DMS153 (cell line): ENCODE measurements at regions not wholly inside any gene's neighbourhood (a gene's known extent, or its start where the extent isn't known, plus 50 kb on each side); places are given as distances from the start of the nearest gene placed in this dataset.
"Not testable (repeated sequence)": the region's sequence is repeated elsewhere in the genome, so short reads cannot be mapped to it uniquely, and the experiment has no call there.

Source experiments
- DNase-seq: peaks from one replicate; lab custom pipeline; 2025; lab: John Stamatoyannopoulos, UW

- DNase-seq: no peak
These were observed 560.4 kb downstream of the ETNK1 start for GRCh38 chr12:23185346-23185745.

GRCh38 chr12:23186950-23187349, 562.0 kb downstream of the ETNK1 start:
- no peak for DNase-seq

DNA sequence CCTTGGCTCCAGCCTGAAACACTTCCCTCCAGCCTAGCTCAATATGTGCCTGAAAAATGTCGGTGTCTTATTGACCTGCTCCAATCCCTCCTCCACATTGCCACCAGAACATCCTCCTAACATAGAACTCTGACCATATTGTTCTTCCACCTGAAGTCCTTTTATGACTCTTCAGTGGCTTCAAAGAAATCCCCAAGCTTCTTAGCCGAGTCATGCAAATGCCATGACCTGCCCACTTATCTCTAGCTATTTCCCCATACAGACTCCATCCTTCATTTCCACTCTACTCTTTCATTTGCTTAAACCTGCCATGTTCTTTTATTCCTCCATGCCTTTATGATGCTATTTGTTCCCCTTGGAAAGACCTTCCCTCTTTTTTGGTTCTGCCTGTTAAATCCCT, 568.6 kb downstream of the ETNK1 start:
- DNase-seq: no peak

- DNase-seq: no peak
These were observed 572.3 kb downstream of the ETNK1 start for GRCh38 chr12:23197266-23197665.

- no peak for DNase-seq
These were observed 577.8 kb downstream of the ETNK1 start for GRCh38 chr12:23202728-23203127.

DNA sequence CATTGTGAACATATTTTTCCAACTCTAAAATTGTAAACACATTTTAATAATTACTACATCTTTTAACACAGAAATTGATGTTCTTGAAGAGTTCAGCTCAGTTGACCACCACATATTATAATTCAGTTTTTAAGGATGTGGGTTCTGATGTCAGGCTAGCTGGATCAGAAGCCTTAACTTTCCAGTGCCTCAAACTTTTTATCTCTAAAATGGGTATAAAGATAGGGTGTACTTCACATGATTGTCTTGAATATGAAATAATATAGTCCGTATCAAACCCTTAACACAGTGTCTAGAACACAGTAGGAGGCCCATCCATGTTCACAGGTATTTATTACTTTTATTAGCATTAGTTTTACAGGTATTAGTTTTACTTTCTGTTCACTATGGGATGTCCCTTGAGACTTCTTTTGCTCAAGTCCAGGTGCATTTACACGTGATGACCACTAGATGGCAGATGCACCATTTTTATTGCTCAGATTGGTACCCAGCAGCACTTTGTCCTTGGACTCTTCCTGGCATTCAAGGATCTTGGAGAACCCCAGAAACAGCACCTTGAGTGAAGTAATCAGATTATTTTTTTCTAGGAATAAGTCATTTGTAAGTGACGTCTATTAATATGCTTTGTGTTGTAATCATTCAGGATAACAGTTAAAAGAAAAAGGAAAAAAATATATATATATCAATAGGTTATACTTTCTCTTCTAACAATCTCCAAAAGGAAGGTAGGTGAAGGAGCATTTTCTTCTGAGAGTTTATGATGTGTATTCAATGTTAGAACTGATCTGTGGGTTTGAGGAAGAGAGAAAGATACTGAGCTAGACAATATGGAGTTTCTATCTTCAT, 580.2 kb downstream of the ETNK1 start:
- DNase-seq: peak; percentile 40

- no peak for DNase-seq
These were observed 584.8 kb downstream of the ETNK1 start for GRCh38 chr12:23209793-23210192.

DNA sequence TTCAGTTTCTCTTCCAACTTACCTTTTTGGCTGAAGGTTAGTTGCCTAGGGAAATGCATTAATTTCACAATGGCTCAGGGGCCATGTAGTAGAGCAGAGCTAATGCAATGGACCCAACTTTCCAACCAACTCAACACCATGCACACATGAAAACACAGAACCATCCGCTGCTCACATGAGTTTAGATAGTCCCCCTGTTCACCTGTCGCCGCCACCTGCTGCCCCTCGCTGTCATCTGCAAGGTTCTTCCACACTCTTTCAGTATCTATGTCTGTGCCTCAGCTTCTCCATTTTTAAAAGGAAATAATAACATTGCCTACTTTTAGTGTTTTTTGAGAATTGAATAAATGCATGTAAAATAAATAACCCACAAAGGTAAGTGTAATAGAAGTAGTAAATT, 585.6 kb downstream of the ETNK1 start:
- DNase-seq: no peak

DNA sequence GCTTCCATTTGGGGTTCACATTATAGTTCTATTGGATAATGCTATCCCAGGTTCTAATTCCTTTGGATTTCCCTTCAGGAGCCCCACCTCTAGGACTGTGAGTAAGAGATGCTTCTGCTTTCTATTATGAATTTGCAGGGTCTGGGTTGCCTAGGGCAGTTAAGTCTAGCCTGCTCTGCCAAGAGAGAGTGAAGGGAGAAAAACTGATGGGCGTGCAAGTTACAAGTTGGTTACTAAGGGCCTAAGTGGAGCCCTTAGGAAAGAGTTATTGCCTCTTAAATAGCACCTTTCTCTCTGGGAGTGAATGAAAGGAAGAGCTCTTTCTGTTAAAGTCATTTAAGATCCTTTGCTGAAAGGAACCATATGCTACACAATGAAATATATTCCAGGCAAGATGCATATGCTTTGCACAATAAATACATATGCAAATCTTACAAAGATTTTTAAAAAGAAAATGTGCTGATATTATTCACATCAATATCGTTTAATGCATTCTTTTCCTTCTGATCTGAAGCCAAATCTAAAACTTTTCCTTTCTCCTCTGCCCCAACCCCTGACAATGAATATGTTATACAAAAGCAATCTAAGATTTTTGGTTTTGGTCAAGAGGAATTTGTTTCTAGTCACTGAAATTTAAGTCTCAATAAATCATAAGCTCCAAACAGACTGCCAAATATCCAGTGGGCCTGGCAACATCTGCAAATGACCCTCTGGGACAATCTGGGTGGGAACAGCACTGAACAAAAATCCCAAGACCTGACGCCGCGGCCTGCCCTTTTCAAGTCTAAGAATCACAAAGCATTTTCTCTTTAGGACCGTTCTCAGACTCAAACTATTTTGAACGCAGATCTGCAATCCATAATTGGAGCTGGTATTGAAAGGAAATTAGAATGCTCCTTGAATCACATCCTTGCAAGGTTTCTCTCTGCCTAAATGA, 586.7 kb downstream of the ETNK1 start:
- DNase-seq: no peak

GRCh38 chr12:23217158-23217557, 592.2 kb downstream of the ETNK1 start:
- DNase-seq: no peak

DNA sequence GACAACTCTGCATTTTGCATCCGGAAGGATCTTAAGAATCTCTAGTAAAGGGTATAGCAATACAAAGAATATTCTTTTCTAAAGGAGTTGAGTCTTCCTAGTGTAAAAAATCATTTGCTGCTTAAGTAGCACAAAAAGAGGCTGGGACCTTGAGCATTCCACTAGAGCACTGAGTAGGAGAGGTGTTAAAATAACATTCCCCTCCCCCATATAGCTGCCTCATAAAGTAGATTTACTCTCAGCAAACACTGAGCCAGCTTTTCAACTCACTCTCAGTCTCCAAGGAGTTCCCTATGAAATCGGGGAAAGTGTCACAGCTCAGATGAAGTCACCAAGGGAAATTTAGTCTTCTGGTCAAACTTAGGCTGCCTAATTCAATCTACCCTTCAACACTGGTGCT, 592.7 kb downstream of the ETNK1 start:
- DNase-seq: no peak

DNA sequence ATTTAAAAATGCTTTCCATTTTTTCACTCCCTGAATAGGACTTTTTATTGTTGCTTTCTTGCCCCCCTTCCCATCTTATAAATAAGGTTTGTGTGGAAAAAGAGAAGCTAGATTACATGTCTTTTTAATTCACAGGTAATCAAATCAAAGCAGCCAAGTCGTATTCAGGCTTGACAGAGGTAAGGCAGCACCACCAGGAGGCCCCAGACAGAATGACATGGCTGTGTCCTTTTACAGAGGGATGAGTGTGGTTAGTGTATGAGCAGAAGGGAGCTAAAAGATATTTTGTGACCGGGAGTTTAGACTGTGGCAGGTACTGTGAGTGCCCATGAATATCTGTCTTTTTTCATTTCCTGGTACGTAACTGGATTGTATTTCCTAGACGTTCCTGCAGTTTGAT, 596.1 kb downstream of the ETNK1 start:
- no peak for DNase-seq

DNA sequence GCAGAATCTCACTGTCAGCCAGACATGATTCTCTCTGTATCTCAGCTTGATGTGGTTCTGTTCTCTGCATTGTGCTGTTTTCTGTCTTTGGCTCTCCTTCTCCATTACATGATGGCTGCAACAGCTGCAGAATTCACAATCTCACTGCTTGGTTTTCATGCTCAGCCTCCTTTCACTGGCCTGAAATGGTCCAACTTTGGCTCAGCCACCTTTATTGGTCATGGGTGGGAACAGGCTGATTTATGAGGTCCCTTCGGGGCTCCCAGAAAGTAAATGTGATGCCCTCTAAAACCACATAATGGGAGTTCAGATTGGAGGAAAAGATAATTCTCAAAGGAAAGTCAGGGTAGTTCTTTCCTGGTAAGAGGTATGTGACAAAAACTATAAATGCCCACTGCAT, 597.0 kb downstream of the ETNK1 start:
- no peak for DNase-seq

DNA sequence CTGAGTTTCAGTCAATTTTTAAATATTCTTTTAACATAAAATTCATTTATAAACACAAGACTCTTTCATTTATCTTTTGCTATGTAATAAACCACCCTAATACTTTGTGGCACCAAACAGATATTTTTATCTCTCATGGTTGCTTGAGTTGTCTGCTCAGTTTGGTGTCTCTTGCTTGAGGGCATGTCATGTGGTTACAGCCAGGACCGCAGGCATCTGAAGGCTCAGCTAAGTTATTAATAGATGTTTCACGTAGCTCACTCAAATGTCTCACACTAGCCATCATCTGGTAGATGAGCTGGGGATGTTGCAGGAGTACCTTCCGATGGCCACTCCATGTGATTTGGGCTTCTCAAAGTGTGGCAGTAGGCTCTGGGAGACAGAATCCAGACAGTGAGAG, 597.8 kb downstream of the ETNK1 start:
- DNase-seq: no peak

DNA sequence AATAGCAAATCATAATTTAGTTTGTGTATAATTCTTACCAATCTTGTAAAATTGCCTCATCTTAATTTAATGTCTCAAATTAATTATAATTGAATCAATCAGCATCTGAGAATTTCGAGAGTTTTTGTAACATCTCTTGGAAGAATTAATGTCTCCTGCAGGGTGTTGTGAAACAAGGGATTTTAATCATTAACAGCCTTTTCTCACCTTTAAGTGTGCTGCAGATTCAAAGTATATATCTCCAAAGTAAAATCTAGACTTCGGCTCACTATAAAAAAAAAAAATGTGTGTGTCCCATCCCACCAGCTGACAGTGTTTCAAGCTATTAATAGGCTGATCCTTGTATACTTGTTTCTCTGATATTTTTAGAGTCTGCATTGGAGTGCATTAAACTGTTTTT, 603.1 kb downstream of the ETNK1 start:
- DNase-seq: no peak

DNA sequence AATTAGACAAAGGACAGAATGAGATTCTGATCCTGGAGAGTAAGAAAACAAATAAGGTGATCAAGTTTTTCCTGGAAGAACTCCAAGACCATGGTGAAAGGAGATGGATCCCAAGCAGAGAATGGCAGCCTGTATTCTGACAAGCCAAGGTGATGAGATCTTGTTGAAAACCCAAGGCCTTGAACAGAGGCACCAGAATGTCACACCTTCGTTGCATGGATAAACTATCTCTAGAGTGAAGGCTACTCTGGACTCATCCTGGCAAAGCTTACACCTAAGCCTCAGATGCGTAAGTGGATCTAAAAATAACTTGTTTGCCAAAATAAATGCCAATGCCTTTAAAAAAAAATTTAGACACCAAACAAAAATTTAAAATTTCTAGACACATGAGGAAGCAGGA, 605.9 kb downstream of the ETNK1 start:
- no peak for DNase-seq

- no peak for DNase-seq
These were observed 611.3 kb downstream of the ETNK1 start for GRCh38 chr12:23236066-23236780.

DNA sequence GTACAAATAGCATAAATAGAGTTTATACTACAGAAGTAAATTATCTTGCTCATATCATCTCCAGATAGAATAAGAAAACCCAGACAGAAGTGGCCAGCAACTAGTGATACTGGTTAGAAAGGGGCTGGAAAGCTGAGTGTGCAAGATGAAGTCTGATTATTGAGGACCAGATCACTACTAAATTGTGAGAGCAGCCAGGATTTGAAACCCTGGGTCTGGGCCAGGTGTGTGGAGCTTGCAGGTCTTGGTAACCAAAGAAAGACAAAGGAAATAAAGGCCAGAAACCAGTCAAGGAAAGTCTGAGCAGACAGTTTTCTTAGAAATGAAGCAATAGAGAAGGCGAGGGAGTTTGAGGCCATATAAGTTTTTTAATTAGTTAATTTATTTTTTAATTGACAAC, 611.8 kb downstream of the ETNK1 start:
- no peak for DNase-seq

DNA sequence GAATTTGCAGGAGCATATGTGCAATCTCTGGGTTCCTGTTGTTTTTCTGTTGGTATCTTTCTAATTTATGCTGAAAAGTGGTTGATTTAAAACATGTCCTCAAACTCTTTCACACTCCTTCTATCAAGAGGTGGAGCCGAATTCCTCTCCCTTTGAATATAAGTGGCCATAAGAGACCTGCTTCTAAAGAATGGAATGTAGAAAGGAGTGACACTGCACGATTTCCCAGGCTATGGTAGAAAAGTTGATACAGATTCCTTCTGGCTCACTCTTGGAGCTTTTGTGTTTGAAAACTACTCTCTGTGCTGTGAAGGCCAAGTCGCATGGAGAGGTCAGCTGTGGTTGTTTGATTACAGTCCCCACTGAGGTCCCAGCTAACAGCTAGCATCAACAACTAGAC, 613.2 kb downstream of the ETNK1 start:
- DNase-seq: no peak

DNA sequence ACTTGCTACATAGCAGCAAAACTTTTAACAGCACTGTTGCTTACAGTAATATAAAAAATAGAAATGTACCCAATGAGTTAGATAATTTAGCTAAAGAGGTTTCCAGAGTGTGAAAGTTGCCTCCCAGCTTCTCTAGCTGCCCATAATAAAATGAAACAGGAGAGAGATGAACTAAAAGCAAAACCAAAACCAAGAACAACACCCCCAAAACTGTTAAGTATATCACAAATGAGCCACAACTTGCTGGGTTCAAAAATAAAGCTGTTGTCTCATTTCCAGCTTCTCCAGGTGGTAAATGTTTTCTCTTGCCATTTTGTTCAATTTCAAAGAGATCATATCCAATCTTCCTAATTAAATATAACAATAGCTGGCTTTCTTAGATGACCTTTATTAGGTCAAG, 614.0 kb downstream of the ETNK1 start:
- no peak for DNase-seq

DNA sequence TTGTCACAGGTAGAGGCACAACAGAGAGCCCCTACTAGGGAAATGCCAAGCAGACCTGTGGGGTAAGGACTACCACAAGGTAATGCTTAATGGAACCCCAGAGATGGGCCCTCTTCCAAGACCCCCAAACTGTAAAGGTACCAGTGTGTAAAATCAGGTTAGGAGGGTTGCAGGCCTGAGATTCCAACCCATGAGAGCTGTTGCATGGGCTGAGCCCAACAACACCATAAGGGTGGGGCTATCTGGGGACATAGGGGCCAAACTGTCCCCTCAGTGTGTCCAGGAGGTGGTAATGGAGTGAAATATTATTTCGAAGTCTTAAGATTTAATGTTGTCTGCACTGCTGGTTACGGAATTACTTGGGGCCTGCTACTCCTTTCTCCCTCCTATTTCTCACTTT, 620.2 kb downstream of the ETNK1 start:
- no peak for DNase-seq

- no peak for DNase-seq
These were observed 628.2 kb downstream of the ETNK1 start for GRCh38 chr12:23253191-23253590.

GRCh38 chr12:23253910-23254309, 628.9 kb downstream of the ETNK1 start:
- DNase-seq: not testable (repeated sequence)
